ENCODE measurements at regions not wholly inside any gene's neighbourhood (a gene's known extent, or its start where the extent isn't known, plus 50 kb on each side); places are given as distances from the start of the nearest gene placed in this dataset.

DNA sequence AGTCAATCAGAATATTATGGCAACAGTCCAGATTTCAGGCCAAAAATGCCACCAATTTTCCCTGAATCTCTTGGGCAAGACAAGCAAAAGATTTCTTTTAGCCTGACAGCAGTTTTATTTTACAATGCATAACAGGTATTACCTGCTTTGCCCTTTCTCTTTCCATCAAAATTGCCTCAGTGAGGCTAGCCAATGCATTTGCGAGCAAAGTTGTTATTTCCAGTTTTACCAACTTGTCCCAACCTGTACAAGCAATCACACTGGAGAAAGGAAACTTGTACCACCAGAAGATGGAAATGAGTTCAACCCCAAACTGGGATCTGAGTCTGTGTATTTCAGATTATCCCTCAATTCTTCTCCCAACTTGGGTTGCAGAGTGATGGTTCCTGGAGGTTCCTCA is 279.9 kb upstream of the CDYL start:
- Histone ChIP-seq H3K4me2 (ENCODE audit: insufficient read depth, low read length) (no peak overlapping the region), H3K79me2 (ENCODE audit: insufficient read depth, low read length) (no peaks in the 10 kb centered on the region), H4K20me1 (ENCODE audit: insufficient read depth, low read length) (no peaks in the 10 kb centered on the region), H3K27me3 (ENCODE audit: insufficient read depth, low read length) (peaks cover 15% of the 10 kb centered on the region), H3K4me3 (ENCODE audit: insufficient read depth, low read length) (no peak overlapping the region), H3K9me3 (ENCODE audit: low read depth, low read length) (no peaks in the 10 kb centered on the region), H3K27ac (ENCODE audit: low read depth, low read length) (no peak overlapping the region), H3K4me1 (ENCODE audit: insufficient read depth, low read length) (no peaks in the 10 kb centered on the region), H3K36me3 (ENCODE audit: insufficient read depth, low read length) (no peaks in the 10 kb centered on the region), H2AFZ (ENCODE audit: low read length) (no peak overlapping the region)
- TF ChIP-seq, protein P1, sequence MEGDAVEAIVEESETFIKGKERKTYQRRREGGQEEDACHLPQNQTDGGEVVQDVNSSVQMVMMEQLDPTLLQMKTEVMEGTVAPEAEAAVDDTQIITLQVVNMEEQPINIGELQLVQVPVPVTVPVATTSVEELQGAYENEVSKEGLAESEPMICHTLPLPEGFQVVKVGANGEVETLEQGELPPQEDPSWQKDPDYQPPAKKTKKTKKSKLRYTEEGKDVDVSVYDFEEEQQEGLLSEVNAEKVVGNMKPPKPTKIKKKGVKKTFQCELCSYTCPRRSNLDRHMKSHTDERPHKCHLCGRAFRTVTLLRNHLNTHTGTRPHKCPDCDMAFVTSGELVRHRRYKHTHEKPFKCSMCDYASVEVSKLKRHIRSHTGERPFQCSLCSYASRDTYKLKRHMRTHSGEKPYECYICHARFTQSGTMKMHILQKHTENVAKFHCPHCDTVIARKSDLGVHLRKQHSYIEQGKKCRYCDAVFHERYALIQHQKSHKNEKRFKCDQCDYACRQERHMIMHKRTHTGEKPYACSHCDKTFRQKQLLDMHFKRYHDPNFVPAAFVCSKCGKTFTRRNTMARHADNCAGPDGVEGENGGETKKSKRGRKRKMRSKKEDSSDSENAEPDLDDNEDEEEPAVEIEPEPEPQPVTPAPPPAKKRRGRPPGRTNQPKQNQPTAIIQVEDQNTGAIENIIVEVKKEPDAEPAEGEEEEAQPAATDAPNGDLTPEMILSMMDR (IDR thresholded peaks at IDR 0.05; ENCODE audit: extremely low read depth, low read depth, low read length) = no peak
- DNase-seq (ENCODE audit: insufficient read length, low spot score, missing footprints) = no peak

DNA sequence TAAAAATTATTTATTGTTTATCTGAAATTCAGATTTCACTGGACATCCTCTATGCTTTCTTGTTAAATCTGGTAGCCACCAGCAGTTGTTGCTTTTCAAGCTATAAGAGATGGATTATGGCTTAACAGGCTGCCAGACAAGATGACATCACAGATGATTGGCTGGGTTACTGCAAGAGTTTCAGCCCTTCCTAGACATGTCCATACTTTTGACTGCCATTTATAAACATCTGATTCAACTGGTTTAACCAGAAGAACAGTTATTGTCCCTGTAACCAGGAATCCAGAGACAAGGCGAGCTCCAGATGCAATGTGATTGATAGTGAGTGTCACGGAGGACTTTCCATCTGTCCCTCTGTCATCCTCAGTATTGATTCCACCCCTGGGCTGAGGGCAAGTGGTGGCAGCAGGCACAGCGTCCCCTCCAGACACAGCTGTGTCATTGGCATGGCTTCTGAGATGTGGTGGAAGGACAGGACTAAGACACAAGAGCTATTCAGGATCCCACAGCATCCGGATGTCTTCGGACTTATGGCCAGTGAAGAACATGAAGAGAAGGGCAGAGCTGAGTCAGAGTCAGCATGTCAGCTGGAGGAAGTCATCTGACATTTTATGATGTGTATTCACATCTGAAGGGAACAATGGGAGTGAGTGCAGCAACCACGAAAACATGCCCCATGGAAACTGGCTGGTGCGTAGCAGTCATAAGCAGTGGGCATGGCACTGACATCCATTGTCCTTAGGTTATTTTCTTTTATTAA is 284.5 kb upstream of the CDYL start:
- Histone ChIP-seq H3K79me2 (ENCODE audit: insufficient read depth, low read length) (no peaks in the 10 kb centered on the region), H3K27ac (ENCODE audit: low read depth, low read length) (no peak overlapping the region), H3K4me2 (ENCODE audit: insufficient read depth, low read length) (no peak overlapping the region), H3K36me3 (ENCODE audit: insufficient read depth, low read length) (no peaks in the 10 kb centered on the region), H3K9me3 (ENCODE audit: low read depth, low read length) (peaks cover 4% of the 10 kb centered on the region), H3K27me3 (ENCODE audit: insufficient read depth, low read length) (peaks cover 2% of the 10 kb centered on the region), H4K20me1 (ENCODE audit: insufficient read depth, low read length) (no peaks in the 10 kb centered on the region), H3K4me3 (ENCODE audit: insufficient read depth, low read length) (no peak overlapping the region), H2AFZ (ENCODE audit: low read length) (no peak overlapping the region), H3K4me1 (ENCODE audit: insufficient read depth, low read length) (no peaks in the 10 kb centered on the region)
- TF ChIP-seq, protein P1 (IDR thresholded peaks at IDR 0.05; ENCODE audit: extremely low read depth, low read depth, low read length) = no peak
- DNase-seq (ENCODE audit: insufficient read length, low spot score, missing footprints) = no peak

DNA sequence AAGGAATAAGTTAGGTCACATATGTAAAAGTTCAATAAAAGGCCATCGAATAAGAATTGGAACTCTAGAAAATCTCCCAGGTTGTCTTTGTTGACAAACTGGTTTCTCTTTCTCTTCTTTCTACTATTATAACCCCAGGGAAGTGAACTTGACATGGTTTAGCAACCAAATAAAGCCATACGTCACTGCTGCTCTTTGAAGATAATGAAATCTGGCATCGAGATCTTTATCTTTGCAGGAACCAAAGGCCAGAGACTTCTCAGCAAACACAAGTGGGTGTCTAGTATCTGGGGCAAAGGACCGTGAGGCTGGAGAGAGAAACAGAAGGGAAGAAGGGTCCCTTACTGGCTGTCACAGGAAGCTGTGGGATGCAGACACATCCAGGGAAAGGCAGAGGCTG is 286.7 kb upstream of the CDYL start:
- DNase-seq (ENCODE audit: insufficient read length, low spot score, missing footprints) = no peak
- H3K79me2 ChIP-seq (ENCODE audit: insufficient read depth, low read length) = no peaks in the 10 kb centered on the region

DNA sequence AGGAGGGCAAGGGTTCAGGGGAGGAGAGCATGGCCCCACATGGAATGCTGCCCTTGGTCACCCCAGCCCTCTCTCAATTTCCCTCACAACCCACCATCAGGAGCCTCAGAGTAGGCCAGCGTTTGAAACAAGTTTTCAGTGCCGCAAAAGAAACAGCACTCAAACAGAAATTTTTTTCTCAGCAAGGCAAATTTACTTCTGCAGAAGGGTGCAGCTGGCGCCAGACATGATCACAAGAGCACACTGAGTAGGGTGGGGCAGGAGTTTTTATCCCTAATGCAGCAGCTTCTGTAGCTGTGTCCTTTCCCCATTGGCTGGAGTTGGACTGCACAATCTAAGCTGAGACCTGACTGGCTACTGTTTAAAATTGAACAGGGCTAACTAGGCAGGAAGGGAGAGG is 287.8 kb upstream of the CDYL start:
- no peaks in the 10 kb centered on the region for H3K4me1 ChIP-seq (ENCODE audit: insufficient read depth, low read length)
- no peaks in the 10 kb centered on the region for H3K36me3 ChIP-seq (ENCODE audit: insufficient read depth, low read length)
- TF ChIP-seq, protein P1 (IDR thresholded peaks at IDR 0.05; ENCODE audit: extremely low read depth, low read depth, low read length) = no peak
- no peak overlapping the region for H3K4me3 ChIP-seq (ENCODE audit: insufficient read depth, low read length)
- no peak overlapping the region for H2AFZ ChIP-seq (ENCODE audit: low read length)
- H3K79me2 ChIP-seq (ENCODE audit: insufficient read depth, low read length) = no peaks in the 10 kb centered on the region
- H4K20me1 ChIP-seq (ENCODE audit: insufficient read depth, low read length) = no peaks in the 10 kb centered on the region
- H3K4me2 ChIP-seq (ENCODE audit: insufficient read depth, low read length) = no peak overlapping the region
- H3K27me3 ChIP-seq (ENCODE audit: insufficient read depth, low read length) = peaks cover 2% of the 10 kb centered on the region
- peaks cover 4% of the 10 kb centered on the region for H3K9me3 ChIP-seq (ENCODE audit: low read depth, low read length)
- no peak overlapping the region for H3K27ac ChIP-seq (ENCODE audit: low read depth, low read length)
- no peak for DNase-seq (ENCODE audit: insufficient read length, low spot score, missing footprints)

More for the DNA sequence above, 286.7 kb upstream of the CDYL start:
- H3K9me3 ChIP-seq (ENCODE audit: low read depth, low read length) = peaks cover 4% of the 10 kb centered on the region
- peaks cover 2% of the 10 kb centered on the region for H3K27me3 ChIP-seq (ENCODE audit: insufficient read depth, low read length)
- H3K27ac ChIP-seq (ENCODE audit: low read depth, low read length) = no peak overlapping the region
- no peaks in the 10 kb centered on the region for H3K4me1 ChIP-seq (ENCODE audit: insufficient read depth, low read length)
- TF ChIP-seq, protein P1 (IDR thresholded peaks at IDR 0.05; ENCODE audit: extremely low read depth, low read depth, low read length) = no peak
- no peak overlapping the region for H3K4me2 ChIP-seq (ENCODE audit: insufficient read depth, low read length)
- no peak overlapping the region for H3K4me3 ChIP-seq (ENCODE audit: insufficient read depth, low read length)
- no peak overlapping the region for H2AFZ ChIP-seq (ENCODE audit: low read length)
- no peaks in the 10 kb centered on the region for H3K36me3 ChIP-seq (ENCODE audit: insufficient read depth, low read length)
- no peaks in the 10 kb centered on the region for H4K20me1 ChIP-seq (ENCODE audit: insufficient read depth, low read length)
